ENCODE measurements at regions not wholly inside any gene's neighbourhood (a gene's known extent, or its start where the extent isn't known, plus 50 kb on each side); places are given as distances from the start of the nearest gene placed in this dataset.

- no peak for TF ChIP-seq CTCF (IDR thresholded peaks at IDR 0.05)
- TF ChIP-seq CREM (CRISPR knock-in tag; IDR thresholded peaks at IDR 0.05): no peak
- no peak for TF ChIP-seq SP1 (CRISPR knock-in tag; conservative IDR thresholded peaks at IDR 0.05)
- TF ChIP-seq, protein P1, sequence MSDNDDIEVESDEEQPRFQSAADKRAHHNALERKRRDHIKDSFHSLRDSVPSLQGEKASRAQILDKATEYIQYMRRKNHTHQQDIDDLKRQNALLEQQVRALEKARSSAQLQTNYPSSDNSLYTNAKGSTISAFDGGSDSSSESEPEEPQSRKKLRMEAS (CRISPR knock-in tag; IDR thresholded peaks at IDR 0.05): no peak
- TF ChIP-seq E2F1 (CRISPR knock-in tag; IDR thresholded peaks at IDR 0.05): no peak
- TF ChIP-seq ZNF416 (CRISPR knock-in tag; IDR thresholded peaks at IDR 0.05): no peak
- no peak for TF ChIP-seq ATF2 (CRISPR knock-in tag; IDR thresholded peaks at IDR 0.05; ENCODE audit: borderline replicate concordance, low read depth)
- no peak for TF ChIP-seq ESRRA (CRISPR knock-in tag; IDR thresholded peaks at IDR 0.05; ENCODE audit: borderline replicate concordance)
- TF ChIP-seq FOXP4 (CRISPR knock-in tag; IDR thresholded peaks at IDR 0.05): no peak
Observed at GRCh38 chr16:35516971-35517370, 2057.6 kb downstream of the TP53TG3F start.

Measured in WTC11 (cell line).